HUES6 (cell line): ENCODE measurements at regions not wholly inside any gene's neighbourhood (a gene's known extent, or its start where the extent isn't known, plus 50 kb on each side); places are given as distances from the start of the nearest gene placed in this dataset.
"Not testable (repeated sequence)": the region's sequence is repeated elsewhere in the genome, so short reads cannot be mapped to it uniquely, and the experiment has no call there.

Source experiments
- H3K27ac ChIP-seq: 2 replicates; pipeline ENCODE4 v1.7.0; 2013; ENCODE audit warnings: low read depth, mild to moderate bottlenecking, low read length, inconsistent platforms
- H3K27me3 ChIP-seq: 2 replicates; pipeline ENCODE4 v1.6.1; 2013; ENCODE audit warnings: low read length; ENCODE audit not compliant: control insufficient read depth, insufficient read depth
- H3K36me3 ChIP-seq: 2 replicates; pipeline ENCODE4 v1.6.1; 2013; ENCODE audit warnings: low read length; ENCODE audit not compliant: control insufficient read depth, insufficient read depth
- H3K4me1 ChIP-seq: 2 replicates; pipeline ENCODE4 v1.6.1; 2013; ENCODE audit warnings: low read length; ENCODE audit not compliant: control insufficient read depth, insufficient read depth
- H3K4me3 ChIP-seq: 2 replicates; pipeline ENCODE4 v1.5.1; 2013; ENCODE audit warnings: low read depth, low read length
- H3K9ac ChIP-seq: one replicate; pipeline ENCODE4 v1.6.1; 2013; ENCODE audit warnings: mild to moderate bottlenecking, low read length
- H3K9me3 ChIP-seq: 2 replicates; pipeline ENCODE4 v1.6.1; 2013; ENCODE audit warnings: low read depth, low read length; ENCODE audit not compliant: control insufficient read depth, insufficient read depth

- H3K4me3 ChIP-seq, result no peak overlapping the region
- H3K9ac ChIP-seq, result no peak overlapping the region
- H3K27ac ChIP-seq, result no peak overlapping the region
- H3K27me3 ChIP-seq, result no peaks in the 10 kb centered on the region
- peaks cover 19% of the 10 kb centered on the region; the same call in 1 of the 2 replicates for H3K4me1 ChIP-seq
- H3K9me3 ChIP-seq, result no peaks in the 10 kb centered on the region
- no peaks in the 10 kb centered on the region for H3K36me3 ChIP-seq
These were observed 69.1 kb upstream of the JUN start for GRCh38 chr1:58852731-58853485.

GRCh38 chr1:58854576-58854975 lies 70.7 kb upstream of the JUN start:
- Histone ChIP-seq H3K36me3 (no peaks in the 10 kb centered on the region), H3K27ac (no peak overlapping the region), H3K9ac (no peak overlapping the region)

GRCh38 chr1:58855274-58856165 lies 71.7 kb upstream of the JUN start:
- Histone ChIP-seq H3K4me1 (peaks cover 16% of the 10 kb centered on the region; the same call in 1 of the 2 replicates), H3K36me3 (no peaks in the 10 kb centered on the region), H3K4me3 (no peak overlapping the region), H3K9ac (no peak overlapping the region), H3K27ac (no peak overlapping the region), H3K27me3 (no peaks in the 10 kb centered on the region), H3K9me3 (no peaks in the 10 kb centered on the region)

More at GRCh38 chr1:58854576-58854975, 70.7 kb upstream of the JUN start:
- Histone ChIP-seq H3K27me3 (no peaks in the 10 kb centered on the region), H3K4me3 (no peak overlapping the region), H3K4me1 (peaks cover 16% of the 10 kb centered on the region; the same call in 1 of the 2 replicates), H3K9me3 (no peaks in the 10 kb centered on the region)

- not testable (repeated sequence) for H3K4me3 ChIP-seq, H3K9me3 ChIP-seq, H3K9ac ChIP-seq, H3K27me3 ChIP-seq, H3K36me3 ChIP-seq, H3K27ac ChIP-seq
- peaks cover 16% of the 10 kb centered on the region; the same call in 1 of the 2 replicates for H3K4me1 ChIP-seq
These were observed 72.4 kb upstream of the JUN start for GRCh38 chr1:58856281-58856680.

GRCh38 chr1:58857680-58858673 lies 74.1 kb upstream of the JUN start:
- no peak overlapping the region for H3K27ac ChIP-seq
- H3K9me3 ChIP-seq, result no peaks in the 10 kb centered on the region
- H3K36me3 ChIP-seq, result no peaks in the 10 kb centered on the region
- H3K4me1 ChIP-seq, result peaks cover 10% of the 10 kb centered on the region
- H3K9ac ChIP-seq, result no peak overlapping the region
- no peak overlapping the region for H3K4me3 ChIP-seq
- no peaks in the 10 kb centered on the region for H3K27me3 ChIP-seq

GRCh38 chr1:58859769-58860485 lies 76.1 kb upstream of the JUN start:
- no peak overlapping the region for H3K9ac ChIP-seq
- no peaks in the 10 kb centered on the region for H3K9me3 ChIP-seq
- peaks cover 6% of the 10 kb centered on the region for H3K4me1 ChIP-seq
- H3K36me3 ChIP-seq, result no peaks in the 10 kb centered on the region
- no peak overlapping the region for H3K4me3 ChIP-seq
- no peaks in the 10 kb centered on the region for H3K27me3 ChIP-seq
- no peak overlapping the region for H3K27ac ChIP-seq

GRCh38 chr1:58861076-58861475 lies 77.2 kb upstream of the JUN start:
- no peak overlapping the region for H3K4me3 ChIP-seq
- H3K4me1 ChIP-seq, result peaks cover 6% of the 10 kb centered on the region
- H3K27ac ChIP-seq, result no peak overlapping the region
- H3K36me3 ChIP-seq, result no peaks in the 10 kb centered on the region
- H3K27me3 ChIP-seq, result no peaks in the 10 kb centered on the region
- H3K9me3 ChIP-seq, result no peaks in the 10 kb centered on the region
- no peak overlapping the region for H3K9ac ChIP-seq

GRCh38 chr1:58861506-58861905 lies 77.7 kb upstream of the JUN start:
- H3K27me3 ChIP-seq, result no peaks in the 10 kb centered on the region
- H3K27ac ChIP-seq, result no peak overlapping the region
- H3K4me3 ChIP-seq, result no peak overlapping the region
- no peak overlapping the region for H3K9ac ChIP-seq
- H3K36me3 ChIP-seq, result no peaks in the 10 kb centered on the region
- H3K4me1 ChIP-seq, result peaks cover 6% of the 10 kb centered on the region
- H3K9me3 ChIP-seq, result no peaks in the 10 kb centered on the region

GRCh38 chr1:58862728-58863385 lies 79.0 kb upstream of the JUN start:
- Histone ChIP-seq H3K9ac (no peak overlapping the region), H3K36me3 (no peaks in the 10 kb centered on the region), H3K27me3 (no peaks in the 10 kb centered on the region), H3K27ac (no peak overlapping the region), H3K4me1 (peaks cover 6% of the 10 kb centered on the region), H3K4me3 (no peak overlapping the region), H3K9me3 (no peaks in the 10 kb centered on the region)

GRCh38 chr1:58864654-58865053 lies 80.8 kb upstream of the JUN start:
- Histone ChIP-seq H3K36me3 (no peaks in the 10 kb centered on the region), H3K9me3 (no peaks in the 10 kb centered on the region), H3K4me1 (peaks cover 6% of the 10 kb centered on the region), H3K27me3 (no peaks in the 10 kb centered on the region), H3K4me3 (no peak overlapping the region), H3K27ac (no peak overlapping the region), H3K9ac (no peak overlapping the region)
